GM18517 (cell line): ENCODE measurements at regions not wholly inside any gene's neighbourhood (a gene's known extent, or its start where the extent isn't known, plus 50 kb on each side); places are given as distances from the start of the nearest gene placed in this dataset.

Experiments used
- ATAC-seq: cut with Tn5 transposase; IDR thresholded peaks from one replicate; pipeline ENCODE4 v1.9.1; 2021; ENCODE audit warnings: mild to moderate bottlenecking, moderate library complexity; ENCODE audit not compliant: unreplicated experiment

DNA sequence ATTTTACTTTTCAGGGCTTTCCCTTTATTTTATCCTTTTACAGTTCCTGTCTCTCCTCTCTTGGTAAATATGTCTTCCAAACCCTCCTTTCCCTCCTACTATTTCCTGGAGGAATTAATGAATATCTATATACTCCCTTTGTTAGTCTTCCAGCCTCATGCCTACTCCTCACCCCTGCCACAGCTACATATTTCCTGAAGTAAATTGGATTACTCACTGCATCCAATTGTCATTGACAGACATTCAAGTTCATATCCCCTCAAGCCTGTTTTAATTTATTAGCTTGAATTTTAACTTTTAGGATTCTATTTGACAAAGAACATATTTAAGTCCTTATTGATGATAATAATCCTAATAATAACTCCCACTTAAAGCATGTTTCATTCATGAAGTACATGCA, 314.5 kb downstream of the TMEM161B start:
- ATAC-seq: no peak

DNA sequence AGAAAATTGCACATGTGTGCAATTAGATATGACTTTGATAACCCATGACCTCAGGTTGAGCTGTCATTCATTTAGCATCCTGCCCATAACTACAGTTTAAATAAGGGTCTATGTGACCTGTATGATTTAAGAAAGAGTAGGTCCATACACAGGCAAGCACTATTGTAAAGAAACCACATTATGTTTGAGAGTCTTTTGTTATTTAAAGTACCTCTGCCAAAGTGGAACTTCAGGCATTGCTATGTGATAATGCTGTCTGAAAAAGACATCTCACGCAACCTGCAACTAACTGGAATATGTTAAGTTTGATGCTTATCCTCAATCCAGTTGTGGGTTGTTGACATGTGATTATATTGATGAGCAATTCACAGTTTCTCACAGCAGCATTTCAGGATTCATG, 317.0 kb downstream of the TMEM161B start:
- no peak for ATAC-seq

DNA sequence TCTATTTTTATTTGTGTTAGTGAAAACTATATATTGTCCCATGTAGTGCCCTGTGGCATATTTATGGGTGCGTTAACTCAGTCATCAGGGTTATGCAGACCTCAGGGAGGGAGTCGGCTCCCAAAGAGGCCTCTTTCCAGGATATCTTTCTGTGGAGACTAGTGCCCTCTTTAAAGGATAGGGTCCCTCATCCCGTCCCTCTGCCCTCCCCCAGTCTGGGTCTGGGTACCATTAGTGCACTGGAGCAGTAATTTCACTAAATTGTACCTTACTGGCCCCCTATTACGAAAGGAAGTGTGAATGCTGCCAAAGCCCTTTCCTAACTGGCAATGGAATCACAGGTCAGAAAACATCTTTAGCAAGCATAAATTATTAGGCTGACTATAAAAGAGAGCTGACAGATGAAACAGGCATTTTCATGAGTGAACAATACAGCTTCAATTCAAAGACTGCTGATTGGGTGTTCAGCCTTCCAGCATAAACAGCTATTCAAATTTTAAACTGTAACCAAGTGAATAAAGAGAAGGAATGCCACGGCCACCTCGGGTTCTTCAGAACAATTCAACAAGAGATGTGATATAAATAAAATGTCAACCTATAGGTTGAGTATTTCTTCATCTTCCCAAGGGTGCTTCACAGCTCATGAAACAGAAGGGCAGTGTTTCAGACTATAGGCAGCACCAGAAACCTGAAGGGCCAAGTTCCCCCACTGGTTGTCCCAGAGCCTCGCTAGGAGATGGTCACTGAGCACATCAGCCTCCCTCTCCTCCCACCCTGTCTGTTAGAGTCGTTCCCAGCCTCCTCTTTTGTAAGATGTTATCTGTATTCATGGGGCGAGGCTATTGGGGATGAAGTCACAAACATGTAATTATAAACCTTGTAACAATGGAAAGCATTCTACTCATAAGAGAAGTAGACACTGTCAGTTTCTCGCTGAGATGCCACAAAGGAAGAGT, 318.7 kb downstream of the TMEM161B start:
- no peak for ATAC-seq

- no peak for ATAC-seq
Measured at GRCh38 chr5:87948486-87948885, 320.2 kb downstream of the TMEM161B start.

GRCh38 chr5:87946271-87946670, 322.4 kb downstream of the TMEM161B start:
- no peak for ATAC-seq

GRCh38 chr5:87945286-87945650, 323.4 kb downstream of the TMEM161B start:
- ATAC-seq: no peak

DNA sequence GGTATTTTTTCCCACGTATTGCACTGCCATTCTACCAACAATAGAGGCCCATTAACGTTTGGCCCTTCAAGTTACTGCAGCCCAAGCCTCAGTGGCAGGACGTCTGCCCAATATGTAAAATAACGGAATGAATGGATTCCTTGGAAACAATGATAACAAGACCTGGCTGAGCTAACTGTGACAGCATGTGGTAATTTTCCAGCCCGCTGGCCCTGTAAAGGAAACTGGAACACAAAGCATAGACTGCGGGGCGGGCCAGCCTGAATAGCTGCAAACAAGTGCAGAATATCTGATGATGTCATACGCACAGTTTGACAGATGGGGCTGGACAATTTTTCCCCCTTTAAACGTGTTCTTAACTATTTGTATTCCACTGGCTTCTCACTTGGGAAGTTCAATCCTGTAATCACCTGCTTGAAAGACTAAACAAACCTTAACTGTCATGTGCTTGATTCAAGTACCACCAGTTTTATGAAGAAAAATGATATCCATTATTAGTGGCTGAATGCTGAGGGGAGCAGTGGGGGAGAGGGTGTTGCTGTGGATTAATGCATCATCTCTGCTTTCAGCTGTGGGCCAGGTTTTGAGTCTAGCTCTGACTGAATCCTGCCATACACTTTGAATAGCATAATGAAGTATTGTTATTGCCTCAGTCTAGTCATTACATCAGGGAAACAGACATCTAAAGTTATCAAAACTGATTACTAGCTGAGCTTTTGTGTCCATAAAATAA, 323.9 kb downstream of the TMEM161B start:
- ATAC-seq: no peak

- no peak for ATAC-seq
Measured at GRCh38 chr5:87940775-87941174, 327.9 kb downstream of the TMEM161B start.

DNA sequence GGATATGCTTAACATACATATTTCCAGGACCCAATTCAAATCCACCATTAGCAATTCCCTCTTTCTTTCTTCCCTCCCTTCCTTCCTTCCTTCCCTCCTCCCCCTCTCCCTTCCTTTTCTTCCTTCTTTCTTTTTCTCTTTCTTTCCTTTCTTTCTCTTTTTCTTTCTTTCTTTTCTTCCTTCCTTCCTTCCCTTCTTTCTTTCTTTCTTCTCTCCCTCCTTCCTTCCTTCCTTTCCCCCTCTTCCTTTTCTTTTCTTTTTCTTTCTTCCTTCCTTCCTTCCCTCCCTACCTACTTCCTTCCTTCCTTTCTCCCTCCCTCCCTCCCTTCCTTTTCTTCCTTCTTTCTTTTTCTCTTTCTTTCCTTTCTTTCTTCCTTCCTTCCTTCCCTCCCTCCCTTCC, 332.0 kb downstream of the TMEM161B start:
- ATAC-seq: no peak

DNA sequence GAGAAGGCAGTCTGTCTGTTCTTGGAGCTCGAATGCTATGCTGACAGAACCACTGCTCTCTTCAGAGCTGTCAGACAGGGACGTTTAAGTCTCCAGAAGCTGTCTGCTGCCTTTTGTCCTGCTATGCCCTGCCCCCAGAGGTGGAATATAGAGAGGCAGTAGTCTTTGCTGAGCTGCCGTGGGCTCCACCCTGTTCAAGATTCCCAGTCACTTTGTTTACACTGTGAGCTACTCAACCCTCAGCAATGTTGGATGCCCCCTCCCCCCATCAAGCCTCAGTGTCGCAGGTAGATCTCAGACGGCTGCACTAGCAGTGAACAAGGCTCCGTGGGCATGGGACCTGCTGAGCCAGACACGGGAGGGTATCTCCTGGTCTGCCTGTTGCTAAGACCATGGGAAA, 344.2 kb downstream of the TMEM161B start:
- no peak for ATAC-seq

DNA sequence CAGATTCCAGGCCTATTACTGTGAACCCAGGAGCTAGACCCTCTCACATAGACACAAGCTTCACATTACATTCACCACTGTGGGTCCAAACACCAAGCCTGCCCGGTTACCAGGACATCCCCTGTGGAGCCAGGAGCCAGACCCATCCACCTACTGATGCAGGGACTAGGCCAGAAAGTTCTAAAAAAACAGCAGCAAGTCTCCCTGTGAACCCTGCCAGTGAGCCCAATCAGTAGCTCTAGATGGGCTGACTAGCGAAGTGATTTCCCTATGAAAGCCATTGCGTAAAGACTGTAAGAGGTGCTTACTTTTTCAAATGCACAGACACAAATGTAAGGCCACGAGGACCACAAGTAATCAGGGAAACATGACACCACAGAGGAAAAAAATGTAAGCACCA, 352.3 kb downstream of the TMEM161B start:
- no peak for ATAC-seq

DNA sequence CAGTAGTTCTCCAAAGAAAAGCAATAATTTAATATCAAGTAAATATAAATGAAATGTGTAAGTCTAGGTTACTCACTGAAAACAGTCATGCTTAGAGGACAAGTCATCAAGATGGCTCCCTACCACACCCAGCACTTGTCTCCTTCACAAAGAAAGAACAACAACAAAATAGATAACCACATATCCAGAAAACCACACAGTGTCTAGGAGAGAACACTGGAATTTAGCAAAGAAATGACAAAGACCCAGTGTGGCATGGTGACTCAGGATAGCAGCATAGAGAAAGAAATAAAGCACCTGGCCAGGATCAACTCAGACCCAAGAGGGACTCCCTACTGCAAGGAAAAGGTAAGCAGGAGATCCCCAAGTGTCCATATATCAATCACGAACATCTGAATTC, 356.2 kb downstream of the TMEM161B start:
- no peak for ATAC-seq

GRCh38 chr5:87909382-87909781, 359.3 kb downstream of the TMEM161B start:
- no peak for ATAC-seq

DNA sequence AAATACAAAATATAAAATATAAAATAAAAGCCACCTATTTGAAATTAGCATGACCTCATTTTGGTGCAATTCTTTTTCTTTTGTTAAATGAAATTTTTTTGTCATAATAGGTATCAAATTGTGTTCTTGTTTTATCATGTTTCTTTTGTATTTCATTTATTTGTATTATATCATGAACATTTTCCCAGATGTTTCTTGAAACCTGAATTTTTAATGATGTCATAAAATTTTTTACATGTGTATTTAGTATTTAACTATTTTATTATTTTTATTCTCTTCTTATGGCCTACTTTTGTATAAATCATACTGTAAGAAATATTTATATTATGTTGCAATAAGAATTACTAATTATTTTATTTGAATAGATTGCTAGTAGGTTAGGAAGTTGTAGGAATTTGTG, 361.7 kb downstream of the TMEM161B start:
- no peak for ATAC-seq

GRCh38 chr5:87900419-87900818, 368.2 kb downstream of the TMEM161B start:
- ATAC-seq: no peak

DNA sequence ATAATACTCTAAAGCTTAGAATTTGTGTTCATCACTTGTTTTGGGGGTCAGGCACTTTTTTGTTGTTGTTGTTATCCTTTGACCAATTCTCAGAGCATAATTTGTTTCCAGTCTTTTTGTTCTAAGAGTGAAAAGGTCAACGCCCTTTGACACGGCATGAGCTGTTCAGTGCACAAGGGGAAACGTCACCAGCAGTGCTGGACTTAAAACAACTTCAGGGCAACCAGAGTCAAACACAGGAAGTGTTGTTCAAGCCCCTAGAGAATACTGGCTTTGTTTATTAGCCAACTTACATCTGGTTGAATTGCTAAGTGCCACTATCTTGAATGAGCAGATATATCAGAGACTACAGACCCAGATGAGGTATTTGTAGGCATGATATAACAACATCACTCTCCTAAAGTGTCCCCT, 368.9 kb downstream of the TMEM161B start:
- peak; percentile 83 for ATAC-seq

GRCh38 chr5:87899208-87899661, 369.4 kb downstream of the TMEM161B start:
- ATAC-seq: no peak

DNA sequence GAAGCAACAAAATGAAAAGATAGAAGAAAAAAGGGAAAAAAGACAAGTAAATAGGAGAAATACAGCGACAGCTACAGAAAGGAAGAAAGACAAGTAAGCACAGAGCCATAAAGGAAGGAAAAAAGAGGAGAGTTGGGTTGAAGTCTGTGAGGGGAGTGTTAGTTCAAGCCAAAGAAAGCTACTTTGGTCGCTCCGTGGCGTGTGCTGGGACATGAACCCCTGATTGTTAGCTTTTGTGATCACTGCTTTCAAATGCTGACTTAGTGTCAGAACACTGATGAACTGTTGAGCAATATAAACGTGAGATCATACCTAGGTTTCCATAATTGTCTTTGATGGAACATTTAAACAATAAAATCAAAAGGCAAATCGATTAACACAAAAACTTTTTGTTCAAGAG, 370.1 kb downstream of the TMEM161B start:
- no peak for ATAC-seq

DNA sequence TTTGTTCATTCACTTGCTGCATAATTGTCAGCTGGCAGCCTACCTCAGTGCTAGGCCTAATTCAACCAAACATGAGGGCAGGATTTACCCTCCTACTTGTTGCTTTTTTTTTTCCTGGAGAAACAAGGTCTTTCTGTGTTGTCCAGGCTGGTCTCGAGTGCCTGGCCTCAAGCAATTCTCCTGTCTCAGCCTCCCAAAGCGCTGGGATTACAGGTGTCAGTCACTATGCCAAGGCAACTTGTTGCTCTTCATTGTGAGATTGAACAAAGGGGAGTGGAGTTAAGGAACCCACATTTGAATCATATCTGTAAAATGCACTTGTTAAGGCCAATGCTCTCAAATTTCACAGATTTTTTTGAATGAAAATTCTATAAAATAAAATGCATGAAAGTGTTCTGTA, 380.5 kb downstream of the TMEM161B start:
- ATAC-seq: no peak

GRCh38 chr5:87887247-87887646, 381.4 kb downstream of the TMEM161B start:
- no peak for ATAC-seq

- no peak for ATAC-seq
Measured at GRCh38 chr5:87886164-87886563, 382.5 kb downstream of the TMEM161B start.

- no peak for ATAC-seq
Measured at GRCh38 chr5:87885758-87886157, 382.9 kb downstream of the TMEM161B start.
